NCI-H2227 (cell line): ENCODE measurements at regions not wholly inside any gene's neighbourhood (a gene's known extent, or its start where the extent isn't known, plus 50 kb on each side); places are given as distances from the start of the nearest gene placed in this dataset.
"Not testable (repeated sequence)": the region's sequence is repeated elsewhere in the genome, so short reads cannot be mapped to it uniquely, and the experiment has no call there.

Source experiments
- DNase-seq: peaks from one replicate; lab custom pipeline; 2025; ENCODE audit not compliant: unreplicated experiment; lab: John Stamatoyannopoulos, UW

DNA sequence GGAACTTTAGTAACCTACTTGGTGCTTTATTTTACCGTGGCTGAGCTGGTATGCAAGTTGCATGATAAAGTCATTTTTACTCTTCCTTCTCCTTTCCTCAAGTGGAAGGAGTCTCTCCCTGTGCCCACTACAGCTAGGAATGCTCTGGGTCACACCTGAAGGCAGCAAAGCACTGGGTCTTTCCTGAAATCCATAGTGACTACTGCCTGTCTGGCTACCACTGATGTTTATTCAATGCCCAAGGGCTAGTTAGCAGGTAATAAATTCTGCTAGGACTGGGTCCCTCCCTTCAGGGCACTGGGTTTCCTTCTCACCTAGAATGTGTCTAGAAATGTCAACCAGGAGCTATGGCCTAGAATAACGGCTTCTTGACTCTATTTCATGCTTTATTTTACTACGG lies 1081.4 kb downstream of the FAT4 start:
- no peak for DNase-seq

DNA sequence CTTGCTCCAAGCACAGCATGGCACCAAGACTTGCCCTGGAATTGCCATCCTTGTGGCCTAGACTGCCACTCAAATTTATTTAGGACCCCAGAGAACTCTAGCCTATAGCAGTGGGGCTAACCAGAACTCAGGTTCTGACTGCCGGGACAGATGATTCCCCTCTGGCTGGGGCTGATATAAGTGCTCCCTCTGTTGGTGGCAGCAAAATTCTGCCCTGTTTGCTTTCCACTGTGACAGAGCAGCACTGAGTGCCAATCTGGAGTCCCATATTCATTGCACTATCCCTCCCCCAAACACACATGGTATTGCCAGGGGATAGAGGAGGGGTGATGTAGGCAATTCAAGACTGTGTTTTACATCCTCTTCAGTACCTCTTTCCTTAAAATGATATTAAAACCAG lies 1081.9 kb downstream of the FAT4 start:
- DNase-seq, result no peak

DNA sequence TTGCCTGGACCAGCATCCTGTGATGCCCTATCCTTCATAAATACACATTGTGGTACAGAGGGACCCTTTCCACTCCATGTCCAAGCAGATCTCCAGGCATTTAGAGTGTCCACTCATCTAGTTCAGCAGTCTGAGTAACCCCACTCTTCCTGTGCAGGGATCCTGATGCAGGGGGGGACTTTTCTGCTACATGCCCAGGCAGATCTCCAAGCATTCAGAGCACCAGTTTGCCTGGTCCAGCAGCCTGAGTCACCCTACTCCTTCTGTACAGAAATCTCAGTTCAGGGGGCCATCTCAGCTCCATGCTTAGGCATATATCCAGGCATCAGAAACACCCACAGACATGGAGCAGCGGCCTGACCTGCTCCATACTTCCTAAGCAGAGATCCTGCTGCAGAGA lies 1089.8 kb downstream of the FAT4 start:
- DNase-seq, result no peak

DNA sequence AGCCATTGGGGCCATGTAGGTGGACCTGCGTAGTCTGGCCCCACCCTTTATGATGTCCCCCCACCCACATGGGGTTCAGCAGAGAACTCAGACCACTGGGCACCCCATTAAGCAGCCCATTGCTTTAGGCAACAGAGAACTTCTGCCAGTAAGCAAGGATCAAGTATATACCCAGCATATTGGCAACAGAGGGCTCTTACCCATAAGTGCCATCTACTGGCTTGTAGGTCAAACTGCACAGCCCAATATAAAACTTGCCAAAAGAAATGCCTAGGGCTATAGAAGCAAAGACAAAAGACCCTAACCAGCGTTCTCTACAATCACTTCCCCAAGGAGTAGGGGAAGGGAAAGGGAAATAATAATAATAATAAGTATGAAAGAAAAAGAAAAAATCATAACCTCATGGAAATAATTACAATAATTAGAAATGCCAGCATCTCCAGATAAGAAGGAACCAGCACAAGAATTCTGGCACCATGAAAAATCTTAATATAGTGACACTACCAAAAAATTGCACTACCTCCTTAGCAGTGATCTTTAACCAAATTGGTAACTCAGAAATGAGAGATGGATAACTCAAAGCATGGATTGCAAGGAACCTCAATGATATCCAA lies 1090.7 kb downstream of the FAT4 start:
- no peak for DNase-seq

DNA sequence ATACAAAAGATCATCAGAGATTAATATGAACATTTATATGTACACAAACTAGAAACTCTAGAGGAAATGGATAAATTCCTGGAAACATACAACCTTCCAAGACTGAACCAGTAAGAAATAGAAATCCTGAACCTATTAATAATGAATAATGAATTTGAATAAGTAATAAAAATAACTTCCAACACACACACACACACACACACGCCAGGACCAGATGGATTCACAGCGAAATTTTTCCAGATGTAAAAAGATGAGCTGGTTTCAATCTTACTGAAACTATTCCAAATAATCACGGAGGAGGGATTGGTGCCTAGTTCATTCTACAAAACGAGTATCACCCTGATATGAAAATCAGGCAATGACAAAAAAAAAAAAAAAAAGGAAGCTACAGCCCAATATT lies 1095.0 kb downstream of the FAT4 start:
- DNase-seq, result no peak

DNA sequence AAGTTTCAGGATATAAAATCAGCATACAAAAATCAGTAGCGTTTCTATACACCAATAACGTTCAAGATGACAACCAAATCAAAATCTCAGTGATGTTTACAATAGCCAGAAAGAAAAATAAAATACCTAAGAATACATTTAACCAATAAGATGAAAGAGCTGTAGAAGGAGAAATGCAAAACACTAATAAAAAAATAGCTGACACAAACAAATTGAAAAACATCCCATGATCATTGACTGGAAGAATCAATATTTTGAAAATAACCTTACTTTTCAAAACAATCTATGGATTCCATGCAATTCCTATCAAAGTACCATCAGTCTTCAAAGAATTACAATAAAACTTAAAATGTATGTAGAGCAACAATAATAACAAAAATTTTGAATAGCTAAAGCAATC lies 1096.3 kb downstream of the FAT4 start:
- DNase-seq, result no peak

DNA sequence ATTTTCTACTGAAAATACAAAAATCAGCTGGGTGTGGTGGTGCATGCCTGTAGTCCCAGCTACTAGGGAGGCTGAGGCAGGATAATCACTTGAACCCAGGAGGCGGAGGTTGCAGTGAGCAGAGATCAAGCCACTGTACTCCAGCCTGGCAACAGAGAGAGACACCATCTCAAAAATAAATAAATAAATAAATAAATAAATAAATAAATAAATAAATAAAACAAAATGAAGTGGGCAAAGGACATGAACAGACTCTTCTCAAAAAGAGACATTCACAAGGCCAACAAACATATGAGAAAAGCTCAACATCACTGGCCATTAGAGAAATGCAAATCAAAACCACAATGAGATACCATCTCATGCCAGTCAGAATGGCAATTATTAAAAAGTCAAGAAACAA lies 1097.6 kb downstream of the FAT4 start:
- DNase-seq, result not testable (repeated sequence)

DNA sequence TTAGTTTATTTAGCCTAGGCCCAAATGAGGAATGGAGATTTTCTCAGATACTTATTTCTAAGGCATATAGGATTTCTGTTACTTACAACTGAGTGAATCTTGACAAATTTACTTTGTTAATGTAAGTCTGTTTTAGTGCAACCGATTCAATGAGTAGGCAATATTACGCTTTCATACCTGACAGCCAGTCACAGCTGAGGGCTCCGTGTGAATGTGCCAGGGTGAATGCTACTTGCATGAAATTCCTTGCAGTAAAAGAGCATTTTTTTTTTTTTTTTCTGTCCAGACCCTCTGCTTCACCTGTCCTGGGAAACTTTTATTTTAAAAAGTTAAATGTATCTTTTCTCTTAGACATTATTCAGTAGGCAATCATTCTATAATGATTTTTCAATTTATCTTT lies 1100.0 kb downstream of the FAT4 start:
- no peak for DNase-seq

DNA sequence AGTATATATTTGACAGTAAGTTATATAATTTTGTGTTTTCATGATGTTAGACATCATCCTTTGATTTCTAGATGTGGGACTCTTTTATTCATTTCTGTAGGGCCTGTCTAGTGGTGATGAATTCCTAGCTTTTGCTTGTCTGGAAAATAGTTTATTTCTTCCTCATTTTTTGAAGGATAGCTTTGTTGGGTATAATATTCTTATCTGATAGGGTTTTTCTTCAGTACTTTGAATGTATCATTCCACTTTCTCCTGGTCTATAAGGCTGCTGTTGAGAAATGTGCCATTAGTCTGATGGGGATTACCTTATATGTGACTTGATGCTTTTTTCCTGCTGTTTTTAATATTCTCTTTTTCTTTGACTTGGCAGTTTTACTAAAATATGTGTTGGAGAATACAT lies 1104.5 kb downstream of the FAT4 start:
- no peak for DNase-seq

DNA sequence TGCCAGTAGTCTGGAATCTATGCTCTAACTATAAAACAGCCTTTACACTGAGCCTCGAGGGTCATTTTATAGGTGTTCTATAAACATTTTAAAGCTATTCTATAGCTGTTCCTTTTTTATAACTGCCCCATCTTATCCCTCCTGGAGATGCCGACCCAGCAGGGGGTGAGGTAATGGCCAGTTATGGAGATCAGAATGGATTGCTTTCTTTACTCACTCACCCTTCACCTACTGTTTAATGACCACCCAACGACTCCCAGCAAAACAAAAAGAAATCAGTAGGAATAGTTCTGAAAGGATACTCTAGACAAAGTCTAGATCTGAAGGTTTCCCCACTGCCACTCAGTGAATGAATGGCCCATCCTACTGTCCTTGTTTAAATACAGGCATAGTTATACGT lies 1113.1 kb downstream of the FAT4 start:
- no peak for DNase-seq

DNA sequence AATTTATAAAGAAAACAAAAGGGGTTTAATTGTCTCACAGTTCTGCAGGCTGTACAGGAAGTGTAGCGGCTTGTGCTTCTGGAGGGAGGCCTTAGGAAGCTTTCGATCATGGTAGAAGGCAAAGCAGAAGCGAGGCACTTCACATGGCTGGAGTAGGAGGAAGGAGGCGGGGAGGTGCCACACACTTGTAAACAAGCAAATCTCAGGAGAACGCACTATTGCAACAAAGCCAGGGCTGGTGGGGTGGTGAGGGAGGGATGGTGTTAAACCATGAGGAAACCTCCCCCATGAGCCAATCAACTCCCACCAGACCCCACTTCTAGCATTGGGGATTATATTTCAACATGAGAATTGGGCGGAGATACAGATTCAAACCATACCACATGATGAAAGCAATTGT lies 1116.3 kb downstream of the FAT4 start:
- DNase-seq, result no peak

DNA sequence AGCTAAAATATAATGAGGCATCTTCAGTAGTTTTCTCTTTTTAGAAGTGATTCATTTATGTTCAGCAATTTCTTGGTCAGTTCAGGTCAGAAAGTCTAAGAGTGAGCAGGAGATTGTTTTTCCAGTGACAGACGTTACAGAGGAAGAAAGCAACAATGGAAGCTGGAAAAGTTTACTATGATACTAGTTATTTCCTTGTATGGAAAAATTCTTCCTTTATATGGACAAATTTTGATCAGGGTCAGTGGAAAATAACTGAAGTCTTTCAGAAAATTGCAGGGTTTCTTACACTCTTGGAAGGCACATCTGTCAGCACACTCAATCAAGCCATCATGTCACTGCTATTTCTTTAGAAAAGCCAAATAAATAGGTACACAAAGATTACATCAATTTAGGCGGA lies 1120.7 kb downstream of the FAT4 start:
- peak; percentile 74 for DNase-seq

DNA sequence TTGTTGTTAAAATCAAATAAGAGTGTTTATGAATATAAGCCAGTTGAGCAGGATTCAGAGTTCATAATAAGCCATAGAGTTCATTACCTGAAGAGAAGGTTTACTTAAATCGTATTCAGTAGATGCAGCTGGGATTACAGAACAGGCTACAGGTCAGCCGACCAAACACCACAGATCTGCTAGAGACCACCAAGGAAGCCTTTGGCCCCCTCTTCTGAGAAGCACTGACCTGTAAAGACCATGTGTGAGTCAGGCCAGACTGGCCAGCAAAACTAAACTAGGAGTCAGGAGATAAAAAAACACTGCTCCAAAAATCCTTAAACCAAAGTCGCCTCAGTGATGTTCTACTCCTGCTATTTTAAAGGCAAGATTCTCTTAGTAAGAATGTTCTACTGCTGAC lies 1125.5 kb downstream of the FAT4 start:
- no peak for DNase-seq

DNA sequence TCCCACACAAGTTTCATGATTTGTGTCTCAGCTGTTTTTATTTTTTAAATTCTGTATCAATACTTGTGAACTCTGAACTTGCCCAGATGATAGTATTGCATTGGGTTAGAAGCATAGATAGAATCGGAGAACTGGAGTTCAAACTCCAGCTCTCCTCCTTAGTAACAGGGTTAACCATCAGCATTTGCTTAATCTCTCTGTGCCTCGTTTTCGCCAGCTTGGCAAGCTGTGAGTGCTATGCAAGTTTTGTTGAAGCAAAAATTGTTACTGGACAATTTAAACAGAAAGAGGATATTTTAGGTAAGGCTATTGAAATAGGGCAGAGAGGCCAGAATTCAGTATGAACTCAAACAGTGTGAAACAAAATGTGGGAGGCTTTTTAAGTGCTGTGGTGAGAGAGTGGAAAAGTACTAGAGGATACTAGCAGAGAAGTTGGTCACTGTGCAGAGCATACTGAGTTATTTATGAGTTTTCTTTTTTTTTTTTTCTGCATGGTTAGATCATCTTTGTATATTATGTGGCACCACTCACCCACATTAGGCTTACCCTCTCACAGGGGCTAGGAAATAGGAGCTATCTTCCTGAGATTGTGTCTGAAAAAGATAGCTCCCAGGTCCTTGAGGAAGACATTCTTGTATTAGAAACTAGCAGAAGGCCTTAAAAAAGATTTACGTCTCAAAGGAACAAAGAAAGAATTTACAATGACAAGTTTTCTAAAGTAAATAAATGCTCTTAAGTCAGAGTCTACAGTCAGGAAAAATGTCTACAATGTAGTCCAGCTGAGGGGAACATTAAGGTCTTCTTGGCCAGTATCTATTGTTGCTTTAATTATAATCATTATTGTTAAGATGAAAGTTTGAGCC lies 1126.6 kb downstream of the FAT4 start:
- no peak for DNase-seq

DNA sequence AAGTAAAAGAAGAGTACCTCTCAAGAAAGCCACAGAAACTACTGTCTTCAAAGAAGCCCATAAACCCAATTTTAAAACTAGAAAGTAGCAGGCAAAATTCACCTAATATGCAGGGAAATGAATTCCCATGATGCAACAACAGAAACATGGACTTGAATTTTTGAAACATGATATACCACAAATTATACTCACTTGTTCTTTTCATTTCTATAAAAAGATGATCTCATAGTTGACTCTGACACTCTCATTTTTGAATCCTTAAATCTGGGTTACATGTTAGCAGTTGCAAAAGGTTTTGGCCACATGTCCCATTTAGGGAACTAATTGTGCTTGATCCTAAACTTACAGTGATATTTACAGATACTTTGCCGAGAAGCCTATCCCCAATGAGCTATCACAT lies 1130.8 kb downstream of the FAT4 start:
- no peak for DNase-seq

DNA sequence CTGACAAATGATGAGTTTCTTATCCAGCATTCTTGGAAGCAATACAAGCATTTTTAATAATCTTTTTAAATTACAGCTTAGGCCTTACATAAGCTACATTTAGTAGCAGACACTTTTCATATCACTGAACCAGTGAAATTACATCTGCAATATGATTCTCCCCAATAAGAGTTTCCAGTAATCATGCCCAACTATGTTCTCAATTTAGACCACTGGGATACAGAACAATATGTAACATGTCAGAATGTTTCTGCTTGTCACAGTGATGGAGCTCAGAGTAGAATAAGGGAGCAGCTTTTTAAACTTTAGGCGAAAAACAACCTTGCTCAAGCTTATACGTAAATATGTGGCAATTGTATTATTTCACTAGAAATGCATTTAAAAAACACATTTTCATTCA lies 1132.2 kb downstream of the FAT4 start:
- DNase-seq, result no peak

DNA sequence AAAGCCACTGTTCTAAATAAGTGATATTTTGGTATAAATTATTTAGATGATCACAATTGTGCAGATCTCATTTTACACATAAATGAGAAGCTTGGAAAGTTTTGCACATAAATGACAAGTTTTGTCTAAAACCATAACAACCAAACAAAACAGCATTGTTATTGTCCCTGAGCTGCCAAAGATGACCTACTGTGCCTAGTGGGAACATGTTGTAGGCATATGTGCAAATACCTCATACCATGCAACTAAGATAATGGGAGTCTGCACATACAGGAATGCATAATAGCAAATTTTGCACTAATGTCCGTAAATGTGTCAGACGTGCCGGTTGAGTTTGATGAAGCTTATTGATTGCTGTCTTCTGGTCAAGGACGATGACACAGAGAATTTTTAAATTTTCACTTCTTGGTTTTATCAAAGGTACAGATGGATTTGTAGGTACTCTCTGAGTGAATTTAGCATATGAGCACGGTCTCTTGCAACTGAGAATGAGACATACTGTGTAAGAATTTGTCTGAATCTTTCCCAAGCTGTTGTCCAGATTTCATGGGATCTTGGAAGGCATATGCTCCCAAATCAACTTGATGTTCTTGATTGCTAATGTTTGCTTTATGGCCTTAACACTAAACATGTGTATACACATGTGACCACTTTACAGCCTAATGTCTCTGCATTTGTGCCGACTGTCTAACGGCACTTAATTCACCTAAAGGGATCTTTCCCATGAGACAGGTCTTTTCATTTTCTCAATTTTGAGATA lies 1133.5 kb downstream of the FAT4 start:
- DNase-seq, result no peak

DNA sequence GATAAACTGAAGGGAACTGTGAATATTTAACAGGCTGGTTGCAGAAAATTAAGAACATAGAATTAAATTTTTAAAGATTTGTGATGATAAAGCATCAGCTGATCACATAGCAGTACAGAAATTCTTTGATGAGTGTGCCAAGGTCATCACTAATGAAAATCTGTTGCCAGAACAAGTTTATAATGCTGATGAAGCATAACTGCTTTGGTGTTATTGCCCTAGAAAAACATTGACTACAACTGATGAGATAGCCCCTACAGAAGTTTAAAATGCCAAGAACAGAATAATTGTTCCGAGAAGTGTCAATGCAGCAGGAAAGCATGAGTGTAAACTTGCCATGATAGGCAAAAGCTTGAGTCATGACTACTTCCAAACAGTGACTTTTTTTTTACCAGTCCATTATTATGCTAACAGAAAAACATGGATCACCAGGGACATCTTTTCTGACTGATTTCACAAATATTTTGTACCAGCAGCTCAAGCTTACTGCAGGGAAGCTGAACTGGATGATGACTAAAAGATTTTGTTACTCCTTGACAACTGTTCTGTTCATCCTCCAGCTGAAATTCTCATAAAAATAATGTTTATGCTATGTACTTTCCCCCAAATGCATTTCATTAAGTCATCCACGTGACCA lies 1136.6 kb downstream of the FAT4 start:
- DNase-seq, result no peak

DNA sequence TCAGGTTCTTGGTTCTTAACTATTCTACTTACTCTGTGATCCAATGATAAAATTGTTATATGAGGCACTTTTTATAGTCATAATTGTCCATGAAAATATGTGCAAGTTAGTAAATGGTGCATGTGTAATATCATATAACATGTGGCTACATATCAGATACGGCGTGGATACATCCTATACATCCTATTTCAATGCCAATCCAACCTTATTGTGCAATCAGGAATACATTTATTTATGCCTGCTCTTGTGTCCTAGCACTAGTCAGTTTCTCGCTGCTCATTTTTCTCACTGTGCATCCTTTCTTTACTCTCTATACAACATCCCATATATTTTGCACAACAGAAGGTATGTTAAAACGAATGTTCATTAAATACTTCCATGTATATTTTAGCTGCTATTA lies 1141.1 kb downstream of the FAT4 start:
- DNase-seq, result no peak

DNA sequence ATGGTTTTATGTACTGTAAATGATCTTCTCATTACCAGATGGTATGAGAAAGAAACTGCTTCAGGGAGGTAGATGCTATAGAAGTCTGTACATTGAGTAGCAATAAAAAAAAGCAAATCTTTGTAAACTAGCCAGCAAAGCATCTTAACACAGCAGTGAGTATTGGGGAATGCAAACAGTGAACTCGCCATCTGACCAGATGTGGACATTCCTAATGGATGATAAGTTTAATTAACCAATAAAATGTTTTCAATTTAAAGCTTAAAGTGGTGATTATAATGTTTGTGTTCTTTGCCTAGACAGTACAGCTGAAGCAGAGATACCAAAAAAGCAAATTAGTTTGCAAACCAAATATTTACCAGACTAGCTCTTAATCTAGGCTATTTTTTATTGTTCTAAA lies 1144.2 kb downstream of the FAT4 start:
- DNase-seq, result no peak

DNA sequence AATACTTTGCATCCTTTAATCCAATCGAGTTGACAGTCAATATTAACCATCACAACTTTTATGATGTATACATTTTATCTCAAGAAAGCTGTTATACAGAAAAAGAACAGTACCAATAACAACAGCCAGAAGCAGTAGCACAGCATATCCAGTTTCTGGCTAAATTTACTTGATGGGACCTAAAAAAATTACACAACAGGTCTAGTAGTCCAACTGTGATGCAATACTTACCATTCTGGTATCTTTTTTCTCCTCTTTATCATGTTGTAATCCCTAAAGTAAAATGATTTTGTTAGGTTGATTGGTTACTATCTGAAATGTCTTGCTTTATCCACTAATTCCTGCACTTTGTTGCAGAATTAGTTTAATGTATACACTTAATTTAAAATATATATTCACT lies 1150.6 kb downstream of the FAT4 start:
- DNase-seq, result no peak

DNA sequence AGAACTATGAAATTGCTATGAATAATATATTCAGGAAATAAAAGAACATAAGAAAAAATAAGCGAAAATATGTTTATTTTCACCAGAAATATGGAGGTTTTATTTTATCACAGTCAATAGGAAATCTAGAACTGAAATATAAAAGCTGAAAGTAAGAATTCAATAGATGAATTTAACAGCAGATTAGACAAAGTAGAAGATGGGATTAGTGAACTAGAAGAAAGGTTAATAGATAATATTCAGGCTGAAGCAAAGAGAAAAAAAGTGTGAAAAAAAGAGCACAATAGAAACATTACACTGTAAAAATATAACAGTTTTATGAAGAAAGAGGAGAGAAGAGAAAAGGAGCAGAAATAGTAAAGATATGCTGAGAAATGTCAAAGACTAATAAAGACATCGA lies 1152.1 kb downstream of the FAT4 start:
- DNase-seq, result no peak
